Keratinocyte (primary cell): ENCODE measurements at regions not wholly inside any gene's neighbourhood (a gene's known extent, or its start where the extent isn't known, plus 50 kb on each side); places are given as distances from the start of the nearest gene placed in this dataset.

ENCODE experiments used
- EZH2 ChIP-seq: IDR thresholded peaks from one replicate; pipeline ENCODE4 v1.6.1; 2012; ENCODE audit warnings: inconsistent platforms, mild to moderate bottlenecking, low read length, moderate library complexity
- TF ChIP-seq, protein P1 (sequence below), 3 experiments: IDR thresholded peaks in 1 of 3; conservative IDR thresholded peaks in 1 of 3; optimal IDR thresholded peaks in 1 of 3; 2 replicates in 2 of 3; 3 replicates in 1 of 3; pipeline versions ENCODE3 to v1.5.1; 2011; ENCODE audit warnings: low read length in 3 of 3, mild to moderate bottlenecking in 3 of 3, moderate library complexity in 2 of 3, control low read depth in 1 of 3, inconsistent platforms in 1 of 3; ENCODE audit not compliant: insufficient read depth in 2 of 3; ENCODE audit errors: extremely low read depth in 1 of 3

DNA sequence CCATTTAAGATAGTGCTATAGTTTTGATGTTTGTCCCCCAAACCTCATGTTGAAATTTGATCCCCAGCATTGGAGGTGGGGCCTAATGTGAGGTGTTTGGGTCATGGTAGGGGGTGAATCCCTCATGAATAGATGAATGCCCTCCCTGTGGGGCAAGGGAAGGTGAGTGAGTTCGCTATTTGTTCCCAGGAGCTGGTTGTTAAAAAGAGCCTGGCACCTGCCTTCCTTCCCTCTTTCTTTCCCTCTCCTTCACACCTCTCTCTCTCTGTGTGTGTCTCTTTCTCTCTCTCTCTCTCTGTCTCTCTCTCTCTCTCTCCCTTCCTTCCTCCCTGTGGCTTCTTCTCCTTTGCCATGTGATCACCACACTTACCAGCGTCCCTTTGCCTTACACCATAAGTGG lies 160.7 kb downstream of the AASDH start:
- TF ChIP-seq, protein P1, sequence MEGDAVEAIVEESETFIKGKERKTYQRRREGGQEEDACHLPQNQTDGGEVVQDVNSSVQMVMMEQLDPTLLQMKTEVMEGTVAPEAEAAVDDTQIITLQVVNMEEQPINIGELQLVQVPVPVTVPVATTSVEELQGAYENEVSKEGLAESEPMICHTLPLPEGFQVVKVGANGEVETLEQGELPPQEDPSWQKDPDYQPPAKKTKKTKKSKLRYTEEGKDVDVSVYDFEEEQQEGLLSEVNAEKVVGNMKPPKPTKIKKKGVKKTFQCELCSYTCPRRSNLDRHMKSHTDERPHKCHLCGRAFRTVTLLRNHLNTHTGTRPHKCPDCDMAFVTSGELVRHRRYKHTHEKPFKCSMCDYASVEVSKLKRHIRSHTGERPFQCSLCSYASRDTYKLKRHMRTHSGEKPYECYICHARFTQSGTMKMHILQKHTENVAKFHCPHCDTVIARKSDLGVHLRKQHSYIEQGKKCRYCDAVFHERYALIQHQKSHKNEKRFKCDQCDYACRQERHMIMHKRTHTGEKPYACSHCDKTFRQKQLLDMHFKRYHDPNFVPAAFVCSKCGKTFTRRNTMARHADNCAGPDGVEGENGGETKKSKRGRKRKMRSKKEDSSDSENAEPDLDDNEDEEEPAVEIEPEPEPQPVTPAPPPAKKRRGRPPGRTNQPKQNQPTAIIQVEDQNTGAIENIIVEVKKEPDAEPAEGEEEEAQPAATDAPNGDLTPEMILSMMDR (optimal IDR thresholded peaks at IDR 0.05 in 1 of 3, IDR thresholded peaks at IDR 0.05 in 1 of 3, conservative IDR thresholded peaks at IDR 0.05 in 1 of 3; ENCODE audit: extremely low read depth in 1 of 3, insufficient read depth in 2 of 3, low read length in 3 of 3), result no peak
- no peak for TF ChIP-seq EZH2
